Endodermal cell (in vitro differentiated cells): ENCODE measurements at regions not wholly inside any gene's neighbourhood (a gene's known extent, or its start where the extent isn't known, plus 50 kb on each side); places are given as distances from the start of the nearest gene placed in this dataset.

Experiments
- DNase-seq: peaks from one replicate; pipeline ENCODE4 v3.0.0-alpha.2; 2017
- H3K27ac ChIP-seq: 2 replicates; pipeline ENCODE4 v1.5.1; 2013; ENCODE audit warnings: mild to moderate bottlenecking, low read depth, low read length, moderate library complexity
- H3K27me3 ChIP-seq: 2 replicates; pipeline ENCODE4 v1.6.1; 2013; ENCODE audit warnings: mild to moderate bottlenecking, low read length, moderate library complexity; ENCODE audit not compliant: insufficient read depth, control insufficient read depth, poor library complexity, severe bottlenecking
- H3K36me3 ChIP-seq: 2 replicates; pipeline ENCODE4 v1.7.0; 2013; ENCODE audit warnings: mild to moderate bottlenecking, low read length, moderate library complexity; ENCODE audit not compliant: control insufficient read depth, insufficient read depth
- H3K4me1 ChIP-seq: one replicate; pipeline ENCODE4 v1.7.0; 2013; ENCODE audit warnings: low read length; ENCODE audit not compliant: control insufficient read depth, insufficient read depth
- H3K4me3 ChIP-seq: 2 replicates; pipeline ENCODE4 v1.5.1; 2013; ENCODE audit warnings: mild to moderate bottlenecking, low read length, moderate library complexity
- H3K9ac ChIP-seq: 2 replicates; pipeline ENCODE4 v1.6.1; 2013; ENCODE audit warnings: mild to moderate bottlenecking, low read length, moderate library complexity; ENCODE audit not compliant: poor library complexity, severe bottlenecking; ENCODE audit errors: extremely low read depth
- H3K9me3 ChIP-seq: 2 replicates; pipeline ENCODE4 v1.6.1; 2013; ENCODE audit warnings: mild to moderate bottlenecking, low read length, moderate library complexity; ENCODE audit not compliant: control insufficient read depth
- H3K27ac Mint-ChIP-seq: 2 replicates; pipeline ENCODE4 v1.8.0; 2020; ENCODE audit warnings: mixed read lengths
- H3K27me3 Mint-ChIP-seq: 2 replicates; pipeline ENCODE4 v1.8.0; 2021; ENCODE audit warnings: mild to moderate bottlenecking, mixed read lengths; ENCODE audit not compliant: insufficient read depth
- H3K36me3 Mint-ChIP-seq: 2 replicates; pipeline ENCODE4 v1.8.0; 2020; ENCODE audit warnings: low read depth, mixed read lengths
- H3K4me1 Mint-ChIP-seq: 2 replicates; pipeline ENCODE4 v1.8.0; 2020; ENCODE audit warnings: mixed read lengths
- H3K4me3 Mint-ChIP-seq: 2 replicates; pipeline ENCODE4 v1.8.0; 2020; ENCODE audit warnings: mild to moderate bottlenecking, moderate library complexity, mixed read lengths
- H3K9me3 Mint-ChIP-seq: 2 replicates; pipeline ENCODE4 v1.8.0; 2020; ENCODE audit warnings: mild to moderate bottlenecking, mixed read lengths
- WGBS, 2 experiments: methylation state at CpG; one replicate each; pipeline versions ENCODE4 v1.1.5 to v1.1.7; 2013; ENCODE audit warnings: missing lambda C conversion rate in 2 of 2, mixed read lengths in 1 of 2; ENCODE audit not compliant: insufficient coverage in 1 of 2, insufficient read length in 1 of 2; 5-methylcytosine and 5-hydroxymethylcytosine counted together
- TF ChIP-seq, protein P1 (sequence below): fragments of 200-600 bp; sonication (generic); conservative IDR thresholded peaks from 2 replicates; pipeline ENCODE4 v1.5.0; 2021; ENCODE audit warnings: antibody characterized with exemption, mild to moderate bottlenecking

DNA sequence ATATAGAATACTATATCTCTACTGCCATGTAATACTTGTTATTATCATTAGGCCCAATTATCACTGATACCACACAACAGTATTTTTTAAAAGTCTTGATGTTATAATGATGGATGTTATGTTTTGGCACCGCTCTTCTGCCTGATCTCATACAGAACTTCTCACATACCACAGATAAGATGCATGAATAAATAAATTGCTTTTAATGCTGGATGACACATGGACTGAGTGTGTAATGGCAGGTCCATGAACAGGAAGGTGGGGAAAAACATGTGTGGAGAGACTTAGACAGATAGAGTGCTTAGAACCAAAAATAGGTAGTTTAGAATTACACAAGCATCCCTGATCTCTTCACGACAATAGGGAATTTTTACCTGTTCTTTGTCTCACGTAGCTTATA, 258.4 kb upstream of the MARCKS start:
- Histone ChIP-seq H3K9me3 (no peaks in the 10 kb centered on the region), H3K27ac (no peak overlapping the region)
- WGBS, 2 experiments, result 97 to 100% methylated on average over 1 to 2 of the region's 3 CpGs

DNA sequence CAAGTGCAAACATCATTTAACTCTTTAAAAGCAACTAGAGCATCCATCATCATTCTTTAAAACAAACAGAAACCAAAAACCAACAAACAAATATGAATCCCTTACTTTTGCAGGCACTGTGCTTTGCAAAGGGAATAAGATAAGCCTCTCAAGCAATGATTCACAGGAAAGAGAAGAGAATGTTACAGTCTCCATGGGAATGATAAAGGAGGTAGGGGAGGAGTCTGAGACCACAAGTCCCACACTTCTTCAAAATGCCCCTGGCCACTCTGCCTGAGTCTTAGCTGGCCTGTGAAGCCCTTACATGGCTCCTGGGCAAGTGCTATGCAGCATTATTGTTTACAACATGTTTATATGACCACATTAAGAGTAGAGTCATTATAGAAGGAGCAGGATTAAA, 257.7 kb upstream of the MARCKS start:
- H3K27ac Mint-ChIP-seq, result no peak overlapping the region
- H3K36me3 Mint-ChIP-seq, result no peaks in the 10 kb centered on the region

More for the DNA sequence above, 258.4 kb upstream of the MARCKS start:
- Histone ChIP-seq H3K4me3 (no peak overlapping the region), H3K36me3 (no peaks in the 10 kb centered on the region), H3K4me1 (no peaks in the 10 kb centered on the region), H3K27me3 (no peaks in the 10 kb centered on the region), H3K9ac (no peak overlapping the region)
- Mint-ChIP-seq H3K9me3 (no peaks in the 10 kb centered on the region), H3K27me3 (no peaks in the 10 kb centered on the region), H3K4me1 (peaks cover 14% of the 10 kb centered on the region), H3K27ac (no peak overlapping the region), H3K4me3 (no peak overlapping the region), H3K36me3 (no peaks in the 10 kb centered on the region)
- TF ChIP-seq, protein P1, sequence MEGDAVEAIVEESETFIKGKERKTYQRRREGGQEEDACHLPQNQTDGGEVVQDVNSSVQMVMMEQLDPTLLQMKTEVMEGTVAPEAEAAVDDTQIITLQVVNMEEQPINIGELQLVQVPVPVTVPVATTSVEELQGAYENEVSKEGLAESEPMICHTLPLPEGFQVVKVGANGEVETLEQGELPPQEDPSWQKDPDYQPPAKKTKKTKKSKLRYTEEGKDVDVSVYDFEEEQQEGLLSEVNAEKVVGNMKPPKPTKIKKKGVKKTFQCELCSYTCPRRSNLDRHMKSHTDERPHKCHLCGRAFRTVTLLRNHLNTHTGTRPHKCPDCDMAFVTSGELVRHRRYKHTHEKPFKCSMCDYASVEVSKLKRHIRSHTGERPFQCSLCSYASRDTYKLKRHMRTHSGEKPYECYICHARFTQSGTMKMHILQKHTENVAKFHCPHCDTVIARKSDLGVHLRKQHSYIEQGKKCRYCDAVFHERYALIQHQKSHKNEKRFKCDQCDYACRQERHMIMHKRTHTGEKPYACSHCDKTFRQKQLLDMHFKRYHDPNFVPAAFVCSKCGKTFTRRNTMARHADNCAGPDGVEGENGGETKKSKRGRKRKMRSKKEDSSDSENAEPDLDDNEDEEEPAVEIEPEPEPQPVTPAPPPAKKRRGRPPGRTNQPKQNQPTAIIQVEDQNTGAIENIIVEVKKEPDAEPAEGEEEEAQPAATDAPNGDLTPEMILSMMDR, result no peak
- no peak for DNase-seq

DNA sequence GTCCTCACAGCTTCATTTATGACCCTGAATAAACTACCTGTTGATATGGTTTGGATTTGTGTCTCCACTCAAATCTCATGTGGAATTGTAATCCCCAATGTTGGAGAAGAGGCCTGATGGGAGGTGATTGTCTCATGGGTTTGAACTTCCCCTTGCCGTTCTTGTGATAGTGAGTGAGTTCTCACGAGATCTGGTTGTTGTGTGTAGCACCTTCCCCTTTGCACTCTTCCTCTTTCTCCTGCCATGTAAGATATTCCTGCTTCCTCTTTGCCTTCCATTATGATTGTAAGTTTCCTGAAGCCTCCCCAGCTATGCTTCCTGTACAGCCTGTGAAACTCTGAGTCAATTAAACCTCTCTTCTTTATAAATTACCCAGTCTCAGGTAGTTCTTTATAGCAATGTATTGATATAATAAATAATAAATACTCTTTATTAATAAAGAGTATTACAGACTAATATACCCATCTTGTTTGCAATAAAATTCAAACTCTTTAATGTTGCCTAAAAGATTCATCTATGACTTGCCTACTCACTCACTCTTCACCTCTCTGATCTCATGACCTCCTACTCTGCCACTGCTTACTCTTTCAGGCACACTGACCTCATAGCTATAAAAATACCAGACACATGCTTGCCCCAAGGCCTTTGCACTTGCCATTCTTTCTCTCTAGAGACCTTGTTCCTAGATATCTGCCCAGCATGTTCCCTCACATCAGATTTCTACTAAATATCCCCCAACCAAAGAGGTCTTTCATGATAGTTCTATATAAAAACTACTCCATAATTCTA, 256.4 kb upstream of the MARCKS start:
- TF ChIP-seq, protein P1, result no peak
- WGBS, 2 experiments, result 86 to 93% methylated on average over 2 of the region's 2 CpGs

More for the DNA sequence above, 257.7 kb upstream of the MARCKS start:
- no peaks in the 10 kb centered on the region for H3K9me3 Mint-ChIP-seq
- H3K27me3 ChIP-seq, result no peaks in the 10 kb centered on the region
- no peak overlapping the region for H3K4me3 Mint-ChIP-seq
- no peaks in the 10 kb centered on the region for H3K4me1 ChIP-seq
- H3K9me3 ChIP-seq, result no peaks in the 10 kb centered on the region
- TF ChIP-seq, protein P1, result no peak
- H3K27ac ChIP-seq, result no peak overlapping the region
- H3K4me1 Mint-ChIP-seq, result peaks cover 14% of the 10 kb centered on the region
- no peaks in the 10 kb centered on the region for H3K27me3 Mint-ChIP-seq
- no peak overlapping the region for H3K9ac ChIP-seq
- no peaks in the 10 kb centered on the region for H3K36me3 ChIP-seq
- DNase-seq, result no peak
- H3K4me3 ChIP-seq, result no peak overlapping the region

More for the DNA sequence above, 256.4 kb upstream of the MARCKS start:
- no peaks in the 10 kb centered on the region for H3K4me1 ChIP-seq
- H3K27me3 ChIP-seq, result no peaks in the 10 kb centered on the region
- H3K36me3 ChIP-seq, result no peaks in the 10 kb centered on the region
- H3K9me3 ChIP-seq, result no peaks in the 10 kb centered on the region
- Mint-ChIP-seq H3K27ac (no peak overlapping the region), H3K4me1 (peaks cover 14% of the 10 kb centered on the region), H3K9me3 (no peaks in the 10 kb centered on the region), H3K27me3 (no peaks in the 10 kb centered on the region), H3K36me3 (no peaks in the 10 kb centered on the region), H3K4me3 (no peak overlapping the region)
- H3K27ac ChIP-seq, result no peak overlapping the region
- no peak for DNase-seq
- no peak overlapping the region for H3K9ac ChIP-seq
- H3K4me3 ChIP-seq, result no peak overlapping the region
